ENCODE measurements at regions not wholly inside any gene's neighbourhood (a gene's known extent, or its start where the extent isn't known, plus 50 kb on each side); places are given as distances from the start of the nearest gene placed in this dataset.

DNA sequence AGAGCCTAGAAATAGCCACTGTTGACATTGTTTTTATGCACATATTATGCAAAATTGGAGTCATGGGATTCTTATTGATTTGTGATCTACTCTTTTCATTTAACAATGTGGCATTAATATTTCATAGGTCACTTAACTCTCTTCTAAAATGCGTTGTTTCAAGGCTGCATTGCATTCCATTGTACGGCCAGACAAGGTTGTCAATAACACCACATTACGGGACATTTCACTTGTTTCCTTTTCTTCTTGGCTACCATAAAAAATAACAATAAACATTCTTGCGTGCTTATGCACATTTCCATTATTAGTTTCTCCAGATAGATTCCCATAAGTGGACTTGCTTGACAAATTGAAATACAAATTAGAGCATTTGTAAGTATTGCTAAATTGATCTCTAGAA is 120.8 kb upstream of the TMCC3 start:
- Histone ChIP-seq H3K4me3 (ENCODE audit: low read depth in 2 of 2, low read length in 2 of 2) (no peak overlapping the region), H3K27ac (ENCODE audit: low read length) (no peak overlapping the region), H3K36me3 (ENCODE audit: control insufficient read depth, insufficient read depth, low read length) (no peaks in the 10 kb centered on the region), H3K4me1 (ENCODE audit: control insufficient read depth, insufficient read depth, low read length) (no peaks in the 10 kb centered on the region), H3K27me3 (ENCODE audit: control insufficient read depth, insufficient read depth, low read length) (peaks cover under 1% of the 10 kb centered on the region; the same call in 1 of the 2 replicates), H3K9me3 (ENCODE audit: control insufficient read depth, insufficient read depth, low read depth, low read length) (no peaks in the 10 kb centered on the region)
- BruUV-seq (replicated peaks): no TSS peak
- POLR2A ChIA-PET: no interaction called here
- in situ Hi-C loops (cut with HindIII; ENCODE audit: low pct_unique_long_range_greater_than_20kb, low sequenced_read_pairs) (no loop called here), intact Hi-C loops (cut with micrococcal nuclease; ENCODE audit: unreplicated experiment) (no loop called here)
- DNase-seq (ENCODE audit: low read depth, low spot score): no peak
- ATAC-seq: no peak
- CTCF ChIA-PET: interaction anchor here (0.6 kb wide), 1 partner anchor 115 kb away, joined by 6 read pairs; no protein-coding TSS in a partner anchor
- TF ChIP-seq POLR2AphosphoS5 (IDR thresholded peaks at IDR 0.05; ENCODE audit: low read depth, low read length) (no peak), REST (IDR thresholded peaks at IDR 0.05; ENCODE audit: insufficient read depth in 1 of 2, low read depth in 2 of 2, low read length in 1 of 2) (no peak), TCF7L2 (IDR thresholded peaks at IDR 0.05; ENCODE audit: low read depth, low read length) (no peak), SIN3A (IDR thresholded peaks at IDR 0.05; ENCODE audit: borderline replicate concordance, insufficient read depth, low read depth, low read length) (no peak)
- TF ChIP-seq, protein P1, sequence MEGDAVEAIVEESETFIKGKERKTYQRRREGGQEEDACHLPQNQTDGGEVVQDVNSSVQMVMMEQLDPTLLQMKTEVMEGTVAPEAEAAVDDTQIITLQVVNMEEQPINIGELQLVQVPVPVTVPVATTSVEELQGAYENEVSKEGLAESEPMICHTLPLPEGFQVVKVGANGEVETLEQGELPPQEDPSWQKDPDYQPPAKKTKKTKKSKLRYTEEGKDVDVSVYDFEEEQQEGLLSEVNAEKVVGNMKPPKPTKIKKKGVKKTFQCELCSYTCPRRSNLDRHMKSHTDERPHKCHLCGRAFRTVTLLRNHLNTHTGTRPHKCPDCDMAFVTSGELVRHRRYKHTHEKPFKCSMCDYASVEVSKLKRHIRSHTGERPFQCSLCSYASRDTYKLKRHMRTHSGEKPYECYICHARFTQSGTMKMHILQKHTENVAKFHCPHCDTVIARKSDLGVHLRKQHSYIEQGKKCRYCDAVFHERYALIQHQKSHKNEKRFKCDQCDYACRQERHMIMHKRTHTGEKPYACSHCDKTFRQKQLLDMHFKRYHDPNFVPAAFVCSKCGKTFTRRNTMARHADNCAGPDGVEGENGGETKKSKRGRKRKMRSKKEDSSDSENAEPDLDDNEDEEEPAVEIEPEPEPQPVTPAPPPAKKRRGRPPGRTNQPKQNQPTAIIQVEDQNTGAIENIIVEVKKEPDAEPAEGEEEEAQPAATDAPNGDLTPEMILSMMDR (IDR thresholded peaks at IDR 0.05): no peak

- Histone ChIP-seq H3K4me3 (ENCODE audit: low read depth in 2 of 2, low read length in 2 of 2) (no peak overlapping the region), H3K27me3 (ENCODE audit: control insufficient read depth, insufficient read depth, low read length) (no peaks in the 10 kb centered on the region; the same call in 1 of the 2 replicates), H3K4me1 (ENCODE audit: control insufficient read depth, insufficient read depth, low read length) (no peaks in the 10 kb centered on the region), H3K9me3 (ENCODE audit: control insufficient read depth, insufficient read depth, low read depth, low read length) (no peaks in the 10 kb centered on the region), H3K36me3 (ENCODE audit: control insufficient read depth, insufficient read depth, low read length) (no peaks in the 10 kb centered on the region), H3K27ac (ENCODE audit: low read length) (no peak overlapping the region)
- ChIA-PET POLR2A (no interaction called here), CTCF (interaction anchor here (0.6 kb wide), 1 partner anchor 115 kb away, joined by 6 read pairs; no protein-coding TSS in a partner anchor)
- intact Hi-C loops (cut with micrococcal nuclease; ENCODE audit: unreplicated experiment): no loop called here
- DNase-seq (ENCODE audit: low read depth, low spot score): no peak
- TF ChIP-seq TCF7L2 (IDR thresholded peaks at IDR 0.05; ENCODE audit: low read depth, low read length) (no peak), SIN3A (IDR thresholded peaks at IDR 0.05; ENCODE audit: borderline replicate concordance, insufficient read depth, low read depth, low read length) (no peak), POLR2AphosphoS5 (IDR thresholded peaks at IDR 0.05; ENCODE audit: low read depth, low read length) (no peak), REST (IDR thresholded peaks at IDR 0.05; ENCODE audit: insufficient read depth in 1 of 2, low read depth in 2 of 2, low read length in 1 of 2) (no peak)
- TF ChIP-seq, protein P1 (IDR thresholded peaks at IDR 0.05): no peak
- in situ Hi-C loops (cut with HindIII; ENCODE audit: low pct_unique_long_range_greater_than_20kb, low sequenced_read_pairs): no loop called here
- no TSS peak for BruUV-seq (replicated peaks)
- no peak for ATAC-seq
Measured at GRCh38 chr12:94770791-94771190, 120.4 kb upstream of the TMCC3 start.

Data from Panc1 (cell line).